Left lobe of liver (tissue), 2 donors: ENCODE measurements at regions not wholly inside any gene's neighbourhood (a gene's known extent, or its start where the extent isn't known, plus 50 kb on each side); places are given as distances from the start of the nearest gene placed in this dataset.

ENCODE experiments used
- ATAC-seq: fragments of 200-7000 bp; cut with Tn5 transposase; one replicate; pipeline ENCODE4 v1.9.1; 2020; ENCODE audit warnings: mild to moderate bottlenecking, moderate library complexity
- DNase-seq: peaks from one replicate; pipeline ENCODE4 v3.0.0-alpha.2; 2020; ENCODE audit warnings: low spot score
- donor health status: DM: no; HTN: no; CAD: no; lungs with moderate emphysema.
- donor health status: DM: no; HTN: yes; CAD: no.

DNA sequence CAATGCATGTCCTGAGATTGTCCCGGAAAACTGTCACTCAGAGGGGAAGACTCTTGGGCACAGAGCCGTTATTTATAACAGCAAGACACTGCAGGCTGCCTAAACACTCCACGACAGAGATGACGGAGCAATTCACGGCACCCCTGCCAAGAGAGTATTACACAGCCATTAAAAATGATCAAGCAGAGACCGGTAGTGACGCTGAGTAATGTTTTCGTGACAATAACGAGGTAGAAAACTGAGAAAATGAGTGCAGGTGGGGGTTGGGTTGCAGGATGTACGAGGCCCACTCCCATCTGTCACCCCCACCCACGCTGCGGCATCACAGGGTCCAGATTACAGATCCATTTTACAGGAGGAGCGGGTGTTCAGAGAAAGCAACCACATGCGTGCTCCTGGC lies 58.9 kb upstream of the LINGO1 start:
- ATAC-seq (no peak), DNase-seq (no peak)

DNA sequence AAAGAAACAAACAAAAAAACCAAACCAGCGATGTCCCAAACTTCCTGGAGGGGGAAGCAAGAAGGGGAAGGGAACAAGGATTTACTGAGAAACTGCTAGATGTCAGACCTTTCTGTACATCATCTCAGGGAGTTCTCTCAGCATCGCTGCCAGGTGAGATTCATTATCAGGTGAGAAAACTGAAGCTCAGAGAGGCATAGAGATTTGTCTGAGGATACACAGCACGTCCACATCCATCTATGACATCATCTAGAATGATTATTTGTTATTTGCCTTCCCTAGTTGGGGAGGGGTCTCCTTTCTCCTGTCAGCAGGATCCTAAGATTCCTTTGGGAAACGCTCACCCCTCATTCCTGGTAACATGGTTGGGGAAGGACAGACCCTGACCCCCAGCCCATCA lies 57.1 kb upstream of the LINGO1 start:
- ATAC-seq (no peak), DNase-seq (no peak)

DNA sequence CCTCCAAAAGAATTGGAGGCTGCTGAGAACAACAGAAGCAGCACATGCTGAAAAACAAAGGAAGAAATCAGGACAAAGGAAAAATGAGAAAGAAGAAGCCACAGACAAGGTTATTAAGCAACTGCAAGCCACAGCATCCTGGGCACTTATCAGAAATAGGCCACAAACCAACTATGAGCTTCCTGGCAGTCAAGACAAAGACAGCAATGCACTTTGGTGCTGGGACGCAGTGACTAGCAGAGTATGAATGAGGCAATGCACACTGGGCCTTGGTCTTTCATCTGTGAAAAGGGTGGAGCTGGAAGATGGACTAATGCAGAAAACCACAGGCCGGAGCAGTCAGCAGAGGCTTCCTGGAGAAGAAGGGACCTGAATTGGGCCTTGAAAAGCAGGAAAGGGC lies 56.0 kb upstream of the LINGO1 start:
- DNase-seq = no peak
- ATAC-seq = no peak

DNA sequence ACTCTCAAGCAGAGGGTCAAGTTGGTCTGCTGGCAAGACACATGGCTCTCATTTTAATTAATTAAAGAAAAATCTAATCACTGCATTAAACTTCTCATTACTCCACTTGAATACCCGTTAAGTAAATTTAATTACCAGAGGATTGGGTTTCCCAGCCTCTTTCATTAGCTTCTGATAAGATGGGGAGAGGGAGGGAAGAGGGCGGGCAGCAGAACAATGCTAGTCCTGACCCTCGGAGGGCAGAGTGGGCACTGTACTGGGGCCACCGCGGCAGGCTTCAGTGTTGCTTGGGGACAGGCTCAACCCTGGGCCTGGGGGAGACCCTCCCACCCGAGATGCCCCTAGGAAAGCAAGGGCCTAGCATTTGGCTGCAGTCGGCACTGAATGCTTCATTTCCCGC lies 55.6 kb upstream of the LINGO1 start:
- DNase-seq = no peak
- ATAC-seq = no peak

DNA sequence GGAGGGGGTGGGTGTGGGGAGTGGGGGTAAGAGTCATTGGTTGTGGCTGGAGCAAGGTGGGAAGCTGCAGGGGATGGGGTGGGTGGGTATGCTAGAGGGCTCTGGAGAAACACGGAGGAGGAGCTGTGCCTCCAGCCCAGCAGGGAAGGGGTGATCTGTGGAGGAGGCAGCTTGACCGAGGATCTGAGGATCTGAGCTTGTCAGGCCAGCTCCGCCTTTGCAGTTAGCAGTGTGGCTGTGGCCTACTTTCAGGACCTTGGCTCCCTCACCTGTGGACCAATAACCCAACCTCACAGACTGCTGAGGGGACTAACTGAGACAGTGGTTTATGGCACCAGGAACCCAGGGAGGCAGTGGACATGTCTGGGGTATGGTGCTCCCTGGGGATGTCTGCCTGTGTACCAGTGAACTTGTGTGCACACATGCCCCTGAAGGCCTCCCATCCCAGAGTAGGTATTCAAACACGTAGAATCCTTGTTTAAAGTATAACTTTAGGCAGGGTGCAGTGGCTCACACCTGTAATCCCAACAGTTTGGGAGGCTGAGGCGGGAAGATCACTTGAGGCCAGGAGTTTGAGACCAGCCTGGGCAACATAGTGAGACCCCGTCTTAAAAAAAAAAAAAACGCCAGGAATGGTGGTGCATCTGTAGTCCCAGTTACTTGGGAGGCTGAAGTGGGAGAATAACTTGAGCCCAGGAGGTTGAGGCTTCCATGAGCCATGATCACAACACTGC lies 52.5 kb upstream of the LINGO1 start:
- no peak for ATAC-seq
- no peak for DNase-seq

DNA sequence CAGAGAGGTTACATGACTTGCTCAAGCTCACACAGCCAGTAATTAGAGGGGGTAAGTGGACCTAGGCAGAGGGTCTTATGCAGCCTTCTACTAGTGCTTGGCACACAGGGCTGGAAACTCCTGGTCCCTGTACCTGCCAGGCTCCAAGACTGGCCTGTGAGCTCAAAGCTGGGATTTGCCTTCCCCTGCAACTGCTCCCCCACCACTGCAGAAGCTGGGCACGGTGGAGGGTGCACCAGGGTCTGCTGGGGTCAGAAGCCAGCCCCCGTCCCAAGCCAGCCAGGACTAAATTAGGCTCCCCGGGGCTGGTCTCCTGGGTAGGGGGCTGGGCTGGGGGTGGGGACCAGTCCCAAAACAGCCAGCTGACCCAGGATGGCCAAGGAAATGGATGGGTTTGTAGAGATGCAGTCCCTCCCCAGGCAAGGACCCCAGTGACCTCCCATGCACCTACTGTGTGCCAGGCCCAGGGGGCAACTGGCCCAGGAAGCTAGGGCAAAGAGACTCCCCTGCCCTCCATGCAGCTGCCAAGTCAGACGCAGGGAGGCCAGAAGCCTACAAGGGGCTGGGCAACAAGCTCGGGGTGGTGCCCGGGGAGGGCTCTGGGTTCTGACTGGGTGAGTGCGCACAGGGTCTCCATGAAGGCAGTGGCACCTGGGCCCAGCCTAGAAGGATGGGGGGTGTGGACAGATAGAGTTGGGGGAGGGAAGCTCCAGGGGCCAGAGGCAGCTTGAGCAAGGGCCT lies 51.8 kb upstream of the LINGO1 start:
- DNase-seq (no peak), ATAC-seq (no peak)

DNA sequence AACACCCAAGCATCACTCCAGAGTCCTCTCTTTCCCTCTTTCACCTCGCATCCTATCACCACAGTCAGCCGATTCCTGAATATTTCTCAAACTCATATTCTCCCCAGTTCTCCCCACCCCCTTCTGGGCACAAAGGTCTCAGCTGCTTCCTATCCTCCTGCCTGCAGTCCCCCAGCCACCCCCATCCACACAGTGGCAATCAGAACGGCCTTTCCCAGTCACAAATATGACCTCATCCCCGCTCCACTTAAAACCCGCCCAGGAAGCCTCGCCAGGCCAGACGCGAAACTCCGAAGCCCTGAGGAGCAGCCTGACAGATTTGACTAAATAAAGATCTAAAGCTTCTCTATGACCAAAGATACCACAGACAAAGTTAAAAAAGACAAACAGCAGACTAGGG lies 49.9 kb upstream of the LINGO1 start:
- no peak for ATAC-seq
- no peak for DNase-seq
